SK-N-SH (cell line): ENCODE measurements at regions not wholly inside any gene's neighbourhood (a gene's known extent, or its start where the extent isn't known, plus 50 kb on each side); places are given as distances from the start of the nearest gene placed in this dataset.

Experiments used
- FOXJ3 ChIP-seq: sonication (generic); formaldehyde crosslinking; IDR thresholded peaks from 2 replicates; pipeline ENCODE4 v1.5.1; 2020; ENCODE audit warnings: mild to moderate bottlenecking, missing genetic modification reagents
- RAD21 ChIP-seq: IDR thresholded peaks from 2 replicates; pipeline ENCODE4 v1.6.1; 2012; ENCODE audit warnings: mild to moderate bottlenecking, low read length
- TF ChIP-seq, protein P1 (sequence below): fragments of 200-600 bp; sonication (generic); IDR thresholded peaks from 2 replicates; pipeline ENCODE4 v1.6.1; 2017; ENCODE audit warnings: antibody characterized with exemption, mild to moderate bottlenecking, moderate library complexity

DNA sequence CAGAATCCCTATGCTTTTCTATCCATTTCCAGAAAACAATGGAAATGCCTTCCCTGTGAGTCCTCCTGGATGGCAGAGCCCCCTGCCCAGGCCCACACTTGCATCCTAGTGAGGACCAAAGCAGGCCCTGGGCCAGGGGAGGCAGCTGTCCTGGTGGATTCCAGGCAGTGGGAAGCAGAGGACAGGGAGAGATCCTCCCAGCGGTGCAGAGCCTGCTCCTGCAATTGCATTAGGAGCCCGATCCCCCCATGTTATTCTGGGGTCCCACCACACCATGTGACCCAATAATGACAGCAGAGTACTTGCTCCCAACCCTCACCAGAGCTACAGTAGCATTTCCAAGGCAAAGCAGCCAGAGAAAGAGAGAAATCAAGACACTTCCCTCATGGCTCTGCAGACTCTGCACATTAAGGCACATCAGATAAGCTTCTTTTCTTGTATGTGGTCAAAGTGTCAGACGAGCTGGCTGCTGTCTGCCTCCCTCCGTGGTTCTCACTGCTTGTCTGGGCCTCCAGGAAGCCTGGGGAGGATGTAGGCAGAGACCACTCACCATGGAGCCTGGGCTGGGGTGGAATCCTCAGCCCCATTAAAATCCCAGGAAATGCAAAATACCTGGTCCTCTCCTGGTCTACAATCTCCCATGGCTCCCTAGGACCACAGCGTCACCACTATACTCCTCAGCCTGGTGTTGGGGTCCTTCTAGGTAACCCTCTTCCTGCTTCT, 54.9 kb upstream of the RUNX3 start:
- TF ChIP-seq, protein P1, sequence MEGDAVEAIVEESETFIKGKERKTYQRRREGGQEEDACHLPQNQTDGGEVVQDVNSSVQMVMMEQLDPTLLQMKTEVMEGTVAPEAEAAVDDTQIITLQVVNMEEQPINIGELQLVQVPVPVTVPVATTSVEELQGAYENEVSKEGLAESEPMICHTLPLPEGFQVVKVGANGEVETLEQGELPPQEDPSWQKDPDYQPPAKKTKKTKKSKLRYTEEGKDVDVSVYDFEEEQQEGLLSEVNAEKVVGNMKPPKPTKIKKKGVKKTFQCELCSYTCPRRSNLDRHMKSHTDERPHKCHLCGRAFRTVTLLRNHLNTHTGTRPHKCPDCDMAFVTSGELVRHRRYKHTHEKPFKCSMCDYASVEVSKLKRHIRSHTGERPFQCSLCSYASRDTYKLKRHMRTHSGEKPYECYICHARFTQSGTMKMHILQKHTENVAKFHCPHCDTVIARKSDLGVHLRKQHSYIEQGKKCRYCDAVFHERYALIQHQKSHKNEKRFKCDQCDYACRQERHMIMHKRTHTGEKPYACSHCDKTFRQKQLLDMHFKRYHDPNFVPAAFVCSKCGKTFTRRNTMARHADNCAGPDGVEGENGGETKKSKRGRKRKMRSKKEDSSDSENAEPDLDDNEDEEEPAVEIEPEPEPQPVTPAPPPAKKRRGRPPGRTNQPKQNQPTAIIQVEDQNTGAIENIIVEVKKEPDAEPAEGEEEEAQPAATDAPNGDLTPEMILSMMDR: no peak
- TF ChIP-seq FOXJ3 (CRISPR knock-in tag) (no peak), RAD21 (no peak)
